Esophagus squamous epithelium (tissue), 5 donors: ENCODE measurements at regions not wholly inside any gene's neighbourhood (a gene's known extent, or its start where the extent isn't known, plus 50 kb on each side); places are given as distances from the start of the nearest gene placed in this dataset.

Source experiments
- DNase-seq: peaks from one replicate; lab custom pipeline; 2025; lab: John Stamatoyannopoulos, UW
- H3K27ac ChIP-seq, 4 donors: fragments of 200-600 bp; sonication (generic); one replicate each; pipeline ENCODE4 v1.5.1; 2016 to 2019; ENCODE audit warnings: mild to moderate bottlenecking in 1 of 4
- H3K27me3 ChIP-seq, 4 donors: fragments of 200-600 bp; sonication (generic); 1 replicate in 3 of 4; 2 replicates in 1 of 4; pipeline versions ENCODE4 v1.5.1 to v1.6.0; 2017 to 2021; ENCODE audit warnings: antibody characterized with exemption in 1 of 4
- H3K36me3 ChIP-seq, 3 donors: fragments of 200-600 bp; sonication (generic); one replicate each; pipeline ENCODE4 v1.5.1; 2016 to 2019
- H3K4me1 ChIP-seq, 3 donors: fragments of 200-600 bp; sonication (generic); one replicate each; pipeline ENCODE4 v1.5.1; 2017 to 2019
- H3K4me3 ChIP-seq, 4 donors: fragments of 200-600 bp; sonication (generic); 1 replicate in 3 of 4; 2 replicates in 1 of 4; pipeline ENCODE4 v1.5.1; 2016 to 2019; ENCODE audit warnings: mild to moderate bottlenecking in 2 of 4, moderate library complexity in 1 of 4
- H3K9me3 ChIP-seq, 3 donors: fragments of 200-600 bp; sonication (generic); one replicate each; pipeline ENCODE4 v1.5.1; 2016 to 2019
- POLR2A ChIP-seq, 4 donors: fragments of 450-650 bp; IDR thresholded peaks; one replicate each; pipeline ENCODE4 v1.6.1; 2017; ENCODE audit warnings: antibody characterized with exemption in 4 of 4, mild to moderate bottlenecking in 4 of 4, moderate library complexity in 3 of 4
- WGBS, 2 donors: methylation state at CpG; one replicate each; pipeline ENCODE4 v1.1.5; 2018; 5-methylcytosine and 5-hydroxymethylcytosine counted together
- intact Hi-C: fragments of 100-400 bp; cut with DNase I; formaldehyde crosslinking; loops from one replicate; pipeline ENCODE4 v1.15.0; 2022
- TF ChIP-seq, protein P1 (sequence below), 6 experiments: fragments of 450-650 bp in 4 of 6; fragments of 200-600 bp in 2 of 6; sonication (generic) in 2 of 6; IDR thresholded peaks; one replicate each; pipeline ENCODE4 v1.5.1; 2016 to 2019; ENCODE audit warnings: antibody characterized with exemption in 6 of 6, mild to moderate bottlenecking in 4 of 6, moderate library complexity in 4 of 6
- donor health status: DM: yes; HTN: yes; CAD: no.

DNA sequence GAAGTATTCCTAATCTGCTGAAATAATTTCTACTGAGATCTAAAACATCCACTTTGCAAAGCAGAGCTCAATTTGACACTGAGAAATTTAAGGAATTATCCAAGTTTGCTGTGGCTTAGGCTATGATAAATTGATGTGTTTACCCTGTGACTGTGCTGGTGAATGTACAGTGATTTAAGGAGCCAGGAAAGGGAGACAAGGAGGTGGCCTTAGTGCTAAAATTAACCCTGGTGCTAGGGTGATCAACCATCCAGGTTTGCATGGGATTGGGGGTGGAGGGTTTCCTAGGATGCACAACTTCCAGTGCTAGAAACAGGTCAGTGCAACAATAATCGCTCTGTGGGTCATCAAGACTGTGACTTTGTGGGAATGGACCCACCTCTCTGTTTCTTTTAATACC, 307.5 kb upstream of the SPRED2 start:
- no peak for TF ChIP-seq POLR2A (IDR thresholded peaks at IDR 0.05)
- TF ChIP-seq, protein P1, sequence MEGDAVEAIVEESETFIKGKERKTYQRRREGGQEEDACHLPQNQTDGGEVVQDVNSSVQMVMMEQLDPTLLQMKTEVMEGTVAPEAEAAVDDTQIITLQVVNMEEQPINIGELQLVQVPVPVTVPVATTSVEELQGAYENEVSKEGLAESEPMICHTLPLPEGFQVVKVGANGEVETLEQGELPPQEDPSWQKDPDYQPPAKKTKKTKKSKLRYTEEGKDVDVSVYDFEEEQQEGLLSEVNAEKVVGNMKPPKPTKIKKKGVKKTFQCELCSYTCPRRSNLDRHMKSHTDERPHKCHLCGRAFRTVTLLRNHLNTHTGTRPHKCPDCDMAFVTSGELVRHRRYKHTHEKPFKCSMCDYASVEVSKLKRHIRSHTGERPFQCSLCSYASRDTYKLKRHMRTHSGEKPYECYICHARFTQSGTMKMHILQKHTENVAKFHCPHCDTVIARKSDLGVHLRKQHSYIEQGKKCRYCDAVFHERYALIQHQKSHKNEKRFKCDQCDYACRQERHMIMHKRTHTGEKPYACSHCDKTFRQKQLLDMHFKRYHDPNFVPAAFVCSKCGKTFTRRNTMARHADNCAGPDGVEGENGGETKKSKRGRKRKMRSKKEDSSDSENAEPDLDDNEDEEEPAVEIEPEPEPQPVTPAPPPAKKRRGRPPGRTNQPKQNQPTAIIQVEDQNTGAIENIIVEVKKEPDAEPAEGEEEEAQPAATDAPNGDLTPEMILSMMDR (IDR thresholded peaks at IDR 0.05), result no peak
- DNase-seq, result no peak
- Histone ChIP-seq H3K27ac (no peak overlapping the region), H3K27me3 (peaks cover 0 to 3% (median 0%) of the 10 kb centered on the region in 4 donors), H3K4me1 (no peaks in the 10 kb centered on the region), H3K4me3 (no peak overlapping the region), H3K9me3 (no peaks in the 10 kb centered on the region), H3K36me3 (no peaks in the 10 kb centered on the region)
- WGBS, 2 donors, result 73 to 78% methylated on average over 1 of the region's 1 CpG
- intact Hi-C loops, result no loop called here

DNA sequence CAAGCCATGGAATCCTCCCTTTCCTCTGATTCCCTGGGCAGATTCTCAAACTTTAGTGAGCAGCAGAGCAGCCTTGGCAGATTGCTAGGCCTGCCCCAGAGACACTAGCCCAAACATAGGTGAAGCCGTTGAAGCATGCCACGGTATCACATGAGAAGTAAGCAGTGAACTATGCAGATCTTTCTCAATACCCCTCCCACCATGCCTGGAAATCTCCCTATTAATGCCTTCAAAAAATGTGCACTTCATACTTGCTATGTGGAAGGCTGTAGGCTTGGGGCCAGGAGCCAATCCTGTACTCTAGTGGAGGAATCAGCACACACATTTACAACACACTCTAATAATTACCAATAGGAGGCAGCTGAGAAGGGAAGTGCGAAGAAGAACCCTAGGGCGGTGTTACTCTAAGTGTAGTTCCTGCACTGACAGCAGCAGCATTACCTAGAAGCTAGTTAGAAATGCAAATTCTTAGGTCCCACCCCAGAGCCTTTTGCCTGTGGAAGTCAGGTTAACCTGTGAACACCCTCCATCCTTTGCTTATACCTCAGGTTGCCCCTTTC, 305.1 kb upstream of the SPRED2 start:
- WGBS, 2 donors, result 34 to 63% methylated on average over 4 of the region's 4 CpGs
- intact Hi-C loops, result no loop called here
- H3K27me3 ChIP-seq, result peaks cover 0 to 3% (median 0%) of the 10 kb centered on the region in 4 donors
- no peaks in the 10 kb centered on the region for H3K9me3 ChIP-seq
- no peak overlapping the region for H3K4me3 ChIP-seq
- no peaks in the 10 kb centered on the region for H3K4me1 ChIP-seq
- DNase-seq, result no peak
- H3K27ac ChIP-seq, result no peak overlapping the region
- H3K36me3 ChIP-seq, result no peaks in the 10 kb centered on the region
- no peak for TF ChIP-seq POLR2A (IDR thresholded peaks at IDR 0.05)
- TF ChIP-seq, protein P1 (IDR thresholded peaks at IDR 0.05), result peak in 1 of 6 experiments; percentile 30

DNA sequence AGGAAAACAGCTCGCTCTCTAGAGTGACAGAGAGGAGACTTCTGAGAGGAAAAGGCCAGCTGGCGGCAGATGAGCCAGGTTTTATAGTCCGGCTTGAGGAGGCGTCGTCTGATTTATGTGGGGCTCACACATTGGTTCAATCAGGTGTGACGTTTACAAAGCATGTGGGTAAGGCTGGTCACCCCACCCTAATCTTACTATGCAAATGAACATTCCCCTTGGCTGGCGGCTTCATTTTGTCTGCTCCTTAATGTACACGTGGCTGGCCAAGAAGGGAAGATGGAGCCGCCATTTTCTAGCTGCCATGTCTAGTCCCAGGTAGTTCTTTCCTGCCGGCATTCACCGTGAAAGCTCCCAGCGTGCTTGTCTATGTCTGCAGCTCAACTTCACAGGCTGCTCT, 299.1 kb upstream of the SPRED2 start:
- no peak overlapping the region for H3K27ac ChIP-seq
- no peak overlapping the region for H3K4me3 ChIP-seq
- 84 to 90% methylated on average over 12 of the region's 12 CpGs for WGBS, 2 donors
- no peaks in the 10 kb centered on the region for H3K9me3 ChIP-seq
- no peak for DNase-seq
- H3K4me1 ChIP-seq, result peaks cover 0 to 20% (median 0%) of the 10 kb centered on the region in 3 donors
- H3K27me3 ChIP-seq, result peaks cover 0 to 3% (median 0%) of the 10 kb centered on the region in 4 donors
- no peak for TF ChIP-seq POLR2A (IDR thresholded peaks at IDR 0.05)
- TF ChIP-seq, protein P1 (IDR thresholded peaks at IDR 0.05), result no peak
- H3K36me3 ChIP-seq, result no peaks in the 10 kb centered on the region
- intact Hi-C loops, result no loop called here

DNA sequence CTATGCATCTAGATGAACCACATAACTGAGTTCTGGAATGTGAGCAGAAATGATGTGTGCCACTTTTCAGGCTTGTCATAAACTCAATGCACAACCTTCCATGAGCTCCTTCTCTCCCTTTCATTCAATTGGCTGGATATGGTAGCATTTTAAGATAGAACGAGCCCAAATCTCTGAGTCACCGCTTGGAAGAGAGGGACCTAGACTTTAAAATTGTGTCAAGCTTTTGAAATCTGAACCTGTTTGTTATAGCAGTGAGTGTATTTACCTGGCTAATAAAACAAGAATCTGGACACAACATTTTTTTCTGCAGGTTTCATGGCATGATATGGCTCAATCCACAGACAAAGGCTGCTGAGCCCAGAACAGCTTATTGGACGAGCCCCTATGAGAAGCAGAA, 297.8 kb upstream of the SPRED2 start:
- 64 to 75% methylated on average over 2 to 3 of the region's 3 CpGs for WGBS, 2 donors
- intact Hi-C loops, result no loop called here
- peaks cover 0 to 20% (median 0%) of the 10 kb centered on the region in 3 donors for H3K4me1 ChIP-seq
- TF ChIP-seq POLR2A (IDR thresholded peaks at IDR 0.05), result no peak
- TF ChIP-seq, protein P1 (IDR thresholded peaks at IDR 0.05), result no peak
- no peaks in the 10 kb centered on the region for H3K9me3 ChIP-seq
- no peaks in the 10 kb centered on the region for H3K36me3 ChIP-seq
- H3K4me3 ChIP-seq, result no peak overlapping the region
- DNase-seq, result no peak
- H3K27ac ChIP-seq, result peak overlapping the region in 2 of 4 donors; percentile 56 to 73
- H3K27me3 ChIP-seq, result no peaks in the 10 kb centered on the region

DNA sequence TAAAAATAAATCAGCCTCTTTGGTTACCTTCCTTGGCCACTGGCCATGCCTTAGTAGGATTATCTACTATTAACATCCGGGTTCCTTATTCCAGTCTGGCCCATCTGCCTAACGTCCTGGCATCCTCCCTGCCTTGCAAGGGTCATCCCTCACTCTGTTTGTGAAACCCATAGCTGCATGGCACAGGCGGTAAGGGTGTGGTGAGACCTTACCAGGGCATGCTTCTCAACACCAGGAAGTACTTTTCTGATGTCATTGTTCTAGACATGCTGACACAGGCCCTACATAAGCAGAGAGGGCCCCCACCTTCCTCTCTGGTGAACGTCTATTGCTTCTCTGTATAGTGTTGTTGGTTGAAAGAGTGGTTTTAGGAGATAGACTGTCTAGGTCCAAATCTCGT, 296.8 kb upstream of the SPRED2 start:
- Histone ChIP-seq H3K9me3 (no peaks in the 10 kb centered on the region), H3K4me3 (no peak overlapping the region), H3K27ac (peak overlapping the region; percentile 47 to 76 (median 64)), H3K27me3 (no peaks in the 10 kb centered on the region), H3K4me1 (peaks cover 0 to 20% (median 0%) of the 10 kb centered on the region in 3 donors), H3K36me3 (no peaks in the 10 kb centered on the region)
- WGBS, 2 donors, result 19 to 55% methylated on average over 5 of the region's 5 CpGs
- intact Hi-C loops, result no loop called here
- TF ChIP-seq, protein P1 (IDR thresholded peaks at IDR 0.05), result no peak
- no peak for TF ChIP-seq POLR2A (IDR thresholded peaks at IDR 0.05)
- no peak for DNase-seq
